ENCODE measurements at regions not wholly inside any gene's neighbourhood (a gene's known extent, or its start where the extent isn't known, plus 50 kb on each side); places are given as distances from the start of the nearest gene placed in this dataset.
A peak's percentile ranks its signal among the peaks of the same experiment; 100 is the strongest.

- DNase-seq (ENCODE audit: low read depth) = no peak
These were observed 1235.0 kb upstream of the TENM3 start for GRCh38 chr4:181008164-181008563.

GRCh38 chr4:181013162-181013561, 1230.0 kb upstream of the TENM3 start:
- no peak for DNase-seq (ENCODE audit: low read depth)

GRCh38 chr4:181017038-181017437, 1226.2 kb upstream of the TENM3 start:
- no peak for DNase-seq (ENCODE audit: low read depth)

GRCh38 chr4:181018472-181018871, 1224.7 kb upstream of the TENM3 start:
- DNase-seq (ENCODE audit: low read depth) = no peak

- no peak for DNase-seq (ENCODE audit: low read depth)
These were observed 1224.3 kb upstream of the TENM3 start for GRCh38 chr4:181018913-181019312.

- no peak for DNase-seq (ENCODE audit: low read depth)
These were observed 1222.7 kb upstream of the TENM3 start for GRCh38 chr4:181020456-181020855.

- no peak for DNase-seq (ENCODE audit: low read depth)
These were observed 1222.0 kb upstream of the TENM3 start for GRCh38 chr4:181021213-181021612.

- peak; percentile 68 for DNase-seq (ENCODE audit: low read depth)
These were observed 1212.9 kb upstream of the TENM3 start for GRCh38 chr4:181030135-181030921.

- peak; percentile 40 for DNase-seq (ENCODE audit: low read depth)
These were observed 1212.2 kb upstream of the TENM3 start for GRCh38 chr4:181030961-181031360.

- DNase-seq (ENCODE audit: low read depth) = no peak
These were observed 1199.7 kb upstream of the TENM3 start for GRCh38 chr4:181043486-181043885.

- no peak for DNase-seq (ENCODE audit: low read depth)
These were observed 1196.4 kb upstream of the TENM3 start for GRCh38 chr4:181046809-181047208.

GRCh38 chr4:181051931-181052330, 1191.3 kb upstream of the TENM3 start:
- no peak for DNase-seq (ENCODE audit: low read depth)

- no peak for DNase-seq (ENCODE audit: low read depth)
These were observed 1181.4 kb upstream of the TENM3 start for GRCh38 chr4:181061787-181062186.

GRCh38 chr4:181063212-181063611, 1180.0 kb upstream of the TENM3 start:
- no peak for DNase-seq (ENCODE audit: low read depth)

GRCh38 chr4:181077341-181077740, 1165.9 kb upstream of the TENM3 start:
- DNase-seq (ENCODE audit: low read depth) = no peak

- peak; percentile 2 for DNase-seq (ENCODE audit: low read depth)
These were observed 1165.0 kb upstream of the TENM3 start for GRCh38 chr4:181078196-181078595.

- no peak for DNase-seq (ENCODE audit: low read depth)
These were observed 1159.3 kb upstream of the TENM3 start for GRCh38 chr4:181083757-181084361.

GRCh38 chr4:181085557-181085956, 1157.6 kb upstream of the TENM3 start:
- no peak for DNase-seq (ENCODE audit: low read depth)

- no peak for DNase-seq (ENCODE audit: low read depth)
These were observed 1137.7 kb upstream of the TENM3 start for GRCh38 chr4:181105487-181105886.

- DNase-seq (ENCODE audit: low read depth) = no peak
These were observed 1136.8 kb upstream of the TENM3 start for GRCh38 chr4:181106398-181106797.

GRCh38 chr4:181108237-181108636, 1135.0 kb upstream of the TENM3 start:
- no peak for DNase-seq (ENCODE audit: low read depth)

- no peak for DNase-seq (ENCODE audit: low read depth)
These were observed 1124.0 kb upstream of the TENM3 start for GRCh38 chr4:181119186-181119585.

- DNase-seq (ENCODE audit: low read depth) = no peak
These were observed 1121.5 kb upstream of the TENM3 start for GRCh38 chr4:181121733-181122132.

- no peak for DNase-seq (ENCODE audit: low read depth)
These were observed 1116.0 kb upstream of the TENM3 start for GRCh38 chr4:181127171-181127570.

Measured in stromal cell of bone marrow (primary cell).